HEK293 (cell line): ENCODE measurements at regions not wholly inside any gene's neighbourhood (a gene's known extent, or its start where the extent isn't known, plus 50 kb on each side); places are given as distances from the start of the nearest gene placed in this dataset.

Experiments
- CTCF ChIA-PET: fragments of 350-600 bp; formaldehyde crosslinking; extraction: SDS; loops from one replicate; lab custom pipeline; 2021; ENCODE audit warnings: antibody characterized with exemption; lab: Yijun Ruan, JAX
- POLR2A ChIA-PET: fragments of 300-600 bp; formaldehyde crosslinking; extraction: SDS; loops from one replicate; lab custom pipeline; 2020; ENCODE audit warnings: antibody characterized with exemption, inconsistent platforms; lab: Yijun Ruan, JAX
- H3K27ac ChIP-seq: fragments of 200-500 bp; sonication (Bioruptor generic); 2 replicates; pipeline ENCODE4 v1.5.1; 2014; ENCODE audit warnings: low read depth, low read length, control low read depth, inconsistent platforms; ENCODE audit errors: extremely low read depth
- H3K36me3 ChIP-seq, 2 experiments: fragments of 200-500 bp in 1 of 2; sonication (Bioruptor generic) in 1 of 2; 1 replicate in 1 of 2; 2 replicates in 1 of 2; pipeline ENCODE4 v1.5.1; 2014 to 2017; ENCODE audit warnings: inconsistent platforms in 2 of 2, low read length in 2 of 2; ENCODE audit not compliant: control insufficient read depth in 2 of 2, insufficient read depth in 1 of 2
- H3K4me1 ChIP-seq: fragments of 200-500 bp; sonication (Bioruptor generic); 2 replicates; pipeline ENCODE4 v1.5.1; 2014; ENCODE audit warnings: mild to moderate bottlenecking, low read length, inconsistent platforms; ENCODE audit not compliant: control insufficient read depth, insufficient read depth
- H3K4me3 ChIP-seq: 2 replicates; pipeline ENCODE4 v1.5.1; 2011; ENCODE audit warnings: low read depth, mild to moderate bottlenecking, control low read depth, low read length, moderate library complexity
- H3K9me3 ChIP-seq: fragments of 200-500 bp; sonication (Bioruptor generic); 2 replicates; pipeline ENCODE4 v1.5.1; 2014; ENCODE audit warnings: low read depth, low read length, inconsistent platforms; ENCODE audit not compliant: control insufficient read depth, insufficient read depth
- BCL11B ChIP-seq: fragments of 450-650 bp; formaldehyde crosslinking; IDR thresholded peaks from 2 replicates; pipeline ENCODE4 v1.5.1; 2016; ENCODE audit warnings: low read depth, missing biosample characterization, missing genetic modification characterization
- CTCF ChIP-seq: fragments of 450-650 bp; formaldehyde crosslinking; IDR thresholded peaks from 2 replicates; pipeline ENCODE4 v1.5.1; 2016; ENCODE audit warnings: missing biosample characterization, missing genetic modification characterization
- FEZF1 ChIP-seq: fragments of 450-650 bp; formaldehyde crosslinking; IDR thresholded peaks from 2 replicates; pipeline ENCODE4 v1.5.1; 2016; ENCODE audit warnings: missing biosample characterization, missing genetic modification characterization
- RBAK ChIP-seq: fragments of 450-650 bp; formaldehyde crosslinking; IDR thresholded peaks from 2 replicates; pipeline ENCODE4 v1.5.1; 2016; ENCODE audit warnings: missing biosample characterization, missing genetic modification characterization
- REST ChIP-seq: fragments of 450-650 bp; formaldehyde crosslinking; IDR thresholded peaks from 2 replicates; pipeline ENCODE4 v1.5.1; 2016; ENCODE audit warnings: missing biosample characterization, missing genetic modification characterization
- ZBTB11 ChIP-seq: fragments of 450-650 bp; formaldehyde crosslinking; conservative IDR thresholded peaks from 2 replicates; pipeline ENCODE4 v1.5.1; 2016; ENCODE audit warnings: low read depth, missing biosample characterization, missing genetic modification characterization
- ZFP41 ChIP-seq: fragments of 450-650 bp; formaldehyde crosslinking; IDR thresholded peaks from 2 replicates; pipeline ENCODE4 v1.5.1; 2016; ENCODE audit warnings: missing biosample characterization, missing genetic modification characterization, borderline replicate concordance
- ZNF10 ChIP-seq: fragments of 450-650 bp; formaldehyde crosslinking; IDR thresholded peaks from 2 replicates; pipeline ENCODE4 v1.5.1; 2017; ENCODE audit warnings: missing biosample characterization, missing genetic modification characterization
- ZNF121 ChIP-seq: fragments of 450-650 bp; formaldehyde crosslinking; IDR thresholded peaks from 2 replicates; pipeline ENCODE4 v1.5.1; 2016; ENCODE audit warnings: missing biosample characterization, missing genetic modification characterization
- ZNF146 ChIP-seq: fragments of 450-650 bp; formaldehyde crosslinking; IDR thresholded peaks from 2 replicates; pipeline ENCODE4 v1.5.1; 2016; ENCODE audit warnings: missing biosample characterization, missing genetic modification characterization
- ZNF488 ChIP-seq: fragments of 450-650 bp; formaldehyde crosslinking; IDR thresholded peaks from 2 replicates; pipeline ENCODE4 v1.5.1; 2016; ENCODE audit warnings: missing biosample characterization, missing genetic modification characterization
- ZNF510 ChIP-seq: fragments of 450-650 bp; formaldehyde crosslinking; IDR thresholded peaks from 2 replicates; pipeline ENCODE4 v1.5.1; 2018; ENCODE audit warnings: mild to moderate bottlenecking, missing genetic modification characterization, missing biosample characterization; ENCODE audit not compliant: insufficient replicate concordance
- ZNF521 ChIP-seq: fragments of 450-650 bp; formaldehyde crosslinking; IDR thresholded peaks from 2 replicates; pipeline ENCODE4 v1.5.1; 2017; ENCODE audit warnings: missing biosample characterization, mild to moderate bottlenecking, missing genetic modification characterization
- ZNF654 ChIP-seq: fragments of 450-650 bp; formaldehyde crosslinking; IDR thresholded peaks from 2 replicates; pipeline ENCODE4 v1.5.1; 2016; ENCODE audit warnings: low read depth, missing biosample characterization, missing genetic modification characterization
- ZNF664 ChIP-seq: fragments of 450-650 bp; formaldehyde crosslinking; IDR thresholded peaks from 2 replicates; pipeline ENCODE4 v1.5.1; 2016; ENCODE audit warnings: missing biosample characterization, missing genetic modification characterization
- ZNF677 ChIP-seq: fragments of 450-650 bp; IDR thresholded peaks from 2 replicates; pipeline ENCODE4 v1.5.0; 2018; ENCODE audit warnings: missing biosample characterization, mild to moderate bottlenecking, missing genetic modification characterization, moderate library complexity
- ZNF704 ChIP-seq: fragments of 450-650 bp; formaldehyde crosslinking; IDR thresholded peaks from 2 replicates; pipeline ENCODE4 v1.5.1; 2016; ENCODE audit warnings: missing biosample characterization, missing genetic modification characterization
- ZNF76 ChIP-seq: fragments of 450-650 bp; formaldehyde crosslinking; IDR thresholded peaks from 2 replicates; pipeline ENCODE4; 2016; ENCODE audit warnings: low read depth, missing biosample characterization, missing genetic modification characterization, borderline replicate concordance
- ZNF792 ChIP-seq: fragments of 450-650 bp; formaldehyde crosslinking; IDR thresholded peaks from 2 replicates; pipeline ENCODE4 v1.5.1; 2016; ENCODE audit warnings: missing biosample characterization, missing genetic modification characterization

GRCh38 chr4:45650545-45650944 is 473.3 kb downstream of the GABRG1 start (continued):
- TF ChIP-seq ZNF10 (tag by site-specific recombination) (no peak), RBAK (tag by site-specific recombination) (no peak), ZNF664 (no peak)

GRCh38 chr4:45648846-45649245 is 475.0 kb downstream of the GABRG1 start:
- POLR2A ChIA-PET = no interaction called here
- no peak for TF ChIP-seq ZNF76 (tag by site-specific recombination)
- TF ChIP-seq CTCF (tag by site-specific recombination) = no peak
- TF ChIP-seq ZNF121 (tag by site-specific recombination) = no peak
- TF ChIP-seq ZNF146 (tag by site-specific recombination) = no peak
- TF ChIP-seq, all 188 proteins: peak for 0
- CTCF ChIA-PET = no interaction called here

GRCh38 chr4:45647823-45648222 is 476.0 kb downstream of the GABRG1 start:
- Histone ChIP-seq H3K9me3 (no peaks in the 10 kb centered on the region), H3K27ac (no peak overlapping the region), H3K36me3 (no peaks in the 10 kb centered on the region), H3K4me3 (no peak overlapping the region), H3K4me1 (no peaks in the 10 kb centered on the region)
- no peak for TF ChIP-seq ZNF488 (tag by site-specific recombination)
- no peak for TF ChIP-seq REST
- TF ChIP-seq ZNF677 (tag by site-specific recombination) = no peak
- TF ChIP-seq BCL11B = no peak
- CTCF ChIA-PET = no interaction called here
- POLR2A ChIA-PET = no interaction called here

More at GRCh38 chr4:45648846-45649245, 475.0 kb downstream of the GABRG1 start:
- no peak overlapping the region for H3K4me3 ChIP-seq
- H3K4me1 ChIP-seq = no peaks in the 10 kb centered on the region
- H3K9me3 ChIP-seq = no peaks in the 10 kb centered on the region
- H3K36me3 ChIP-seq = no peaks in the 10 kb centered on the region
- no peak overlapping the region for H3K27ac ChIP-seq

- Histone ChIP-seq H3K4me1 (no peaks in the 10 kb centered on the region), H3K36me3 (no peaks in the 10 kb centered on the region), H3K9me3 (no peaks in the 10 kb centered on the region), H3K27ac (no peak overlapping the region), H3K4me3 (no peak overlapping the region)
- POLR2A ChIA-PET = no interaction called here
- CTCF ChIA-PET = no interaction called here
- TF ChIP-seq ZNF792 (tag by site-specific recombination) (no peak), ZFP41 (tag by site-specific recombination) (no peak), ZNF510 (tag by site-specific recombination) (no peak), ZNF704 (tag by site-specific recombination) (no peak), ZNF521 (tag by site-specific recombination) (no peak), ZNF654 (no peak), FEZF1 (no peak), ZBTB11 (tag by site-specific recombination) (no peak)
These were observed 476.8 kb downstream of the GABRG1 start for GRCh38 chr4:45646885-45647590.
